ENCODE measurements at regions not wholly inside any gene's neighbourhood (a gene's known extent, or its start where the extent isn't known, plus 50 kb on each side); places are given as distances from the start of the nearest gene placed in this dataset.

- TF ChIP-seq, protein P1, sequence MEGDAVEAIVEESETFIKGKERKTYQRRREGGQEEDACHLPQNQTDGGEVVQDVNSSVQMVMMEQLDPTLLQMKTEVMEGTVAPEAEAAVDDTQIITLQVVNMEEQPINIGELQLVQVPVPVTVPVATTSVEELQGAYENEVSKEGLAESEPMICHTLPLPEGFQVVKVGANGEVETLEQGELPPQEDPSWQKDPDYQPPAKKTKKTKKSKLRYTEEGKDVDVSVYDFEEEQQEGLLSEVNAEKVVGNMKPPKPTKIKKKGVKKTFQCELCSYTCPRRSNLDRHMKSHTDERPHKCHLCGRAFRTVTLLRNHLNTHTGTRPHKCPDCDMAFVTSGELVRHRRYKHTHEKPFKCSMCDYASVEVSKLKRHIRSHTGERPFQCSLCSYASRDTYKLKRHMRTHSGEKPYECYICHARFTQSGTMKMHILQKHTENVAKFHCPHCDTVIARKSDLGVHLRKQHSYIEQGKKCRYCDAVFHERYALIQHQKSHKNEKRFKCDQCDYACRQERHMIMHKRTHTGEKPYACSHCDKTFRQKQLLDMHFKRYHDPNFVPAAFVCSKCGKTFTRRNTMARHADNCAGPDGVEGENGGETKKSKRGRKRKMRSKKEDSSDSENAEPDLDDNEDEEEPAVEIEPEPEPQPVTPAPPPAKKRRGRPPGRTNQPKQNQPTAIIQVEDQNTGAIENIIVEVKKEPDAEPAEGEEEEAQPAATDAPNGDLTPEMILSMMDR (conservative IDR thresholded peaks at IDR 0.05; ENCODE audit: low read depth) = no peak
- CTCF ChIA-PET = no interaction called here
- no peak overlapping the region for H3K27ac ChIP-seq
- POLR2A ChIA-PET (ENCODE audit: low non-redundant PET) = no interaction called here
- DNase-seq (ENCODE audit: low spot score) = no peak
Measured at GRCh38 chr6:22091424-22091948, 205.3 kb downstream of the PRL start.

- TF ChIP-seq, protein P1 (conservative IDR thresholded peaks at IDR 0.05; ENCODE audit: low read depth) = no peak
- ChIA-PET CTCF (interaction anchor here (0.6 kb wide), 1 partner anchor 370 kb away, joined by 3 read pairs; no protein-coding TSS in a partner anchor), POLR2A (ENCODE audit: low non-redundant PET) (no interaction called here)
- no peak for DNase-seq (ENCODE audit: low spot score)
- no peak overlapping the region for H3K27ac ChIP-seq
Measured at GRCh38 chr6:22095836-22096235, 201.0 kb downstream of the PRL start.

GRCh38 chr6:22098601-22099031 is 198.2 kb downstream of the PRL start:
- H3K27ac ChIP-seq = no peak overlapping the region
- POLR2A ChIA-PET (ENCODE audit: low non-redundant PET) = no interaction called here
- TF ChIP-seq, protein P1 (conservative IDR thresholded peaks at IDR 0.05; ENCODE audit: low read depth) = no peak
- no peak for DNase-seq (ENCODE audit: low spot score)
- CTCF ChIA-PET = no interaction called here

DNA sequence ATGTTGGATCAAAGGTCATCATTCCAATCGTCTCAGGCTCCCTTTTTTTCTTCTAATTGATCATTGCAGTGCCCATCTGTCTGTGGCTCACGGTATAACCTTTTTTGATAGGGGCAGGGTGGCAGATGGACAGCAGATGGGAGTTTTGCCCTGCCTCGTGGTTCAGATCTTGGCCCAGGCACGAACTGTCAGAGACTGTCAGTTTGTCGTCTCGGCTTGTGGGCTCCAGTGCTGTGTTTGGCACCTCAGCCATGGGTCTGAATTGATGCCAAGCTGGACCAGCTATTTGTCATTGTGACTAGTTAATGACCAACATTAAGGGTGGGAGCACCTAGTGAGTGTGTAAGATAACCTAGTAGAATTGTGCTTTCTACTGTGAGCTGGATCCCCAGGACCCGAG is 197.6 kb downstream of the PRL start:
- TF ChIP-seq, protein P1 (conservative IDR thresholded peaks at IDR 0.05; ENCODE audit: low read depth) = no peak
- POLR2A ChIA-PET (ENCODE audit: low non-redundant PET) = no interaction called here
- no peak overlapping the region for H3K27ac ChIP-seq
- CTCF ChIA-PET = no interaction called here
- DNase-seq (ENCODE audit: low spot score) = no peak

GRCh38 chr6:22099923-22100322 is 196.9 kb downstream of the PRL start:
- no peak overlapping the region for H3K27ac ChIP-seq
- CTCF ChIA-PET = no interaction called here
- POLR2A ChIA-PET (ENCODE audit: low non-redundant PET) = no interaction called here
- TF ChIP-seq, protein P1 (conservative IDR thresholded peaks at IDR 0.05; ENCODE audit: low read depth) = no peak
- no peak for DNase-seq (ENCODE audit: low spot score)

DNA sequence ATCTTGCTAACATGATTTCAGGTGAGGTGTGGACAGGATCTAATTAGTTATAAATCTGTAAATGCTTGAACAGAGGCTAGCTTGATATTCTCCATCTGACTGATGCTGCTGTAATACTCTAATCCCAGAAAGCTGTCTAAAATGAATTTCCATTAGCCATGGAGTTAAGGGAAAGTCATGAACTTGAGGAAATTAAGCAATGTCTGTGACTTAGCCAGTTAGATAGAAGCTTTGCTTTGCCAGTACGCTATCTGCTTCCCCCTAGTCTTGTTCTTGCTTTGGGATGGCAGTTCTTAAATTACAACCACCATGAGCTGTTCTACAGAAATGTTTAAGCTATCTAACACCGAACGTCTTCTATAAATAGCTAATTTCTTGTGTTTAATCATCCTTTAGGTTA is 195.7 kb downstream of the PRL start:
- POLR2A ChIA-PET (ENCODE audit: low non-redundant PET) = no interaction called here
- H3K27ac ChIP-seq = no peak overlapping the region
- CTCF ChIA-PET = no interaction called here
- no peak for DNase-seq (ENCODE audit: low spot score)
- TF ChIP-seq, protein P1 (conservative IDR thresholded peaks at IDR 0.05; ENCODE audit: low read depth) = no peak

GRCh38 chr6:22102671-22103070 is 194.2 kb downstream of the PRL start:
- CTCF ChIA-PET = no interaction called here
- DNase-seq (ENCODE audit: low spot score) = no peak
- POLR2A ChIA-PET (ENCODE audit: low non-redundant PET) = no interaction called here
- H3K27ac ChIP-seq = no peak overlapping the region
- TF ChIP-seq, protein P1 (conservative IDR thresholded peaks at IDR 0.05; ENCODE audit: low read depth) = no peak

All from RWPE1 (cell line).